ENCODE measurements at regions not wholly inside any gene's neighbourhood (a gene's known extent, or its start where the extent isn't known, plus 50 kb on each side); places are given as distances from the start of the nearest gene placed in this dataset.

DNA sequence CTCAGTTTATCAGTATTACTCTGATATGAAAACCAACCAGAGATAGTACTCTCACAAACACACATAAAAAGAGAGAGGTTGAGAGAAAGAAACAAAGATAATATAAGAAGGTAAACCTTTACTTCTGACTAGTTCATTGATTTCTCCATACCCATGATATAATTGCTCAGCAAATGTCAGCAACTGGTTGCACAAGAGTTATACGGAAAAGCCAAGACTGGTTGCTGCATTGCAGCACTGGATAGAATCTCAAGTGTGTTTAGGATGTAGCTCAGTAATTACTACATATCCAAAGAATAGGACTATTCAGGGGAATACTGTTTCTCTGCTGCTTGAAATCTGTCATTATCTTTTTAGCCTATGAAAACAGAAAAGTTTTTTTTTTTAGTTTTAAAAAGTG, 1332.8 kb downstream of the OLFM4 start:
- ATAC-seq: no peak
- POLR2A ChIA-PET: no interaction called here
- H3K27ac Mint-ChIP-seq: no peak overlapping the region

DNA sequence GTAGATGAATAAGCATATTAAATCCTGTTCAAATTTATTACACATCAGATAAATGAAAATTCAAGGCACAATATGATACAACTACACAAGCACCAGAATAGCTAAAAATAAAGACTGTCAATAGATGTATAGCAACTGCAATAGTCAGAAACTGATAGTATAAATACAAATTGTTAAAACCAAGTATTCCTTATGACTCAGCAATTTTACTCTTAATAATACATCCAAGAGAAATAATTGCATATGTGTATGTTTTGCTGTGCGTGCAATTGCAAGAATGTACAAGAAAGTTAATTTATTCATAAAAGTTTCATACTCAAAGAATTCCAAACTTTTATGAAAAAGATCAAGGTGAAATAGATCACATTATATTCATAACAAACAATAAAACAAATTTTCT, 1338.1 kb downstream of the OLFM4 start:
- ChIA-PET CTCF (no interaction called here), POLR2A (no interaction called here)
- Mint-ChIP-seq H3K9me3 (peaks cover 14% of the 10 kb centered on the region), H3K4me3 (no peak overlapping the region), H3K36me3 (peaks cover 8% of the 10 kb centered on the region), H3K4me1 (peaks cover 9% of the 10 kb centered on the region), H3K27ac (no peak overlapping the region), H3K27me3 (ENCODE audit: low read depth) (no peaks in the 10 kb centered on the region)
- ATAC-seq (no peak), DNase-seq (ENCODE audit: low spot score) (no peak)
- TF ChIP-seq, protein P1, sequence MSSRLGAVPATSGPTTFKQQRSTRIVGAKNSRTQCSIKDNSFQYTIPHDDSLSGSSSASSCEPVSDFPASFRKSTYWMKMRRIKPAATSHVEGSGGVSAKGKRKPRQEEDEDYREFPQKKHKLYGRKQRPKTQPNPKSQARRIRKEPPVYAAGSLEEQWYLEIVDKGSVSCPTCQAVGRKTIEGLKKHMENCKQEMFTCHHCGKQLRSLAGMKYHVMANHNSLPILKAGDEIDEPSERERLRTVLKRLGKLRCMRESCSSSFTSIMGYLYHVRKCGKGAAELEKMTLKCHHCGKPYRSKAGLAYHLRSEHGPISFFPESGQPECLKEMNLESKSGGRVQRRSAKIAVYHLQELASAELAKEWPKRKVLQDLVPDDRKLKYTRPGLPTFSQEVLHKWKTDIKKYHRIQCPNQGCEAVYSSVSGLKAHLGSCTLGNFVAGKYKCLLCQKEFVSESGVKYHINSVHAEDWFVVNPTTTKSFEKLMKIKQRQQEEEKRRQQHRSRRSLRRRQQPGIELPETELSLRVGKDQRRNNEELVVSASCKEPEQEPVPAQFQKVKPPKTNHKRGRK (CRISPR knock-in tag; IDR thresholded peaks at IDR 0.05; ENCODE audit: borderline replicate concordance): no peak
- TF ChIP-seq ZNF416 (CRISPR knock-in tag; IDR thresholded peaks at IDR 0.05) (no peak), JUN (CRISPR knock-in tag; IDR thresholded peaks at IDR 0.05) (no peak), RELA (CRISPR knock-in tag; IDR thresholded peaks at IDR 0.05; ENCODE audit: borderline replicate concordance) (no peak), MXD4 (CRISPR knock-in tag; IDR thresholded peaks at IDR 0.05; ENCODE audit: borderline replicate concordance) (no peak), OVOL2 (CRISPR knock-in tag; IDR thresholded peaks at IDR 0.05; ENCODE audit: borderline replicate concordance) (no peak)
- TF ChIP-seq, protein P2, sequence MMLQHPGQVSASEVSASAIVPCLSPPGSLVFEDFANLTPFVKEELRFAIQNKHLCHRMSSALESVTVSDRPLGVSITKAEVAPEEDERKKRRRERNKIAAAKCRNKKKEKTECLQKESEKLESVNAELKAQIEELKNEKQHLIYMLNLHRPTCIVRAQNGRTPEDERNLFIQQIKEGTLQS (CRISPR knock-in tag; conservative IDR thresholded peaks at IDR 0.05): no peak
- TF ChIP-seq, protein P3, sequence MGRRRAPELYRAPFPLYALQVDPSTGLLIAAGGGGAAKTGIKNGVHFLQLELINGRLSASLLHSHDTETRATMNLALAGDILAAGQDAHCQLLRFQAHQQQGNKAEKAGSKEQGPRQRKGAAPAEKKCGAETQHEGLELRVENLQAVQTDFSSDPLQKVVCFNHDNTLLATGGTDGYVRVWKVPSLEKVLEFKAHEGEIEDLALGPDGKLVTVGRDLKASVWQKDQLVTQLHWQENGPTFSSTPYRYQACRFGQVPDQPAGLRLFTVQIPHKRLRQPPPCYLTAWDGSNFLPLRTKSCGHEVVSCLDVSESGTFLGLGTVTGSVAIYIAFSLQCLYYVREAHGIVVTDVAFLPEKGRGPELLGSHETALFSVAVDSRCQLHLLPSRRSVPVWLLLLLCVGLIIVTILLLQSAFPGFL (CRISPR knock-in tag; IDR thresholded peaks at IDR 0.05; ENCODE audit: borderline replicate concordance): no peak

More for the DNA sequence above, 1332.8 kb downstream of the OLFM4 start:
- no peak overlapping the region for H3K4me3 Mint-ChIP-seq
- no peak for DNase-seq (ENCODE audit: low spot score)
- CTCF ChIA-PET: no interaction called here
- peaks cover 15% of the 10 kb centered on the region for H3K36me3 Mint-ChIP-seq
- TF ChIP-seq GABPB1 (CRISPR knock-in tag; IDR thresholded peaks at IDR 0.05): no peak
- TF ChIP-seq ETV6 (CRISPR knock-in tag; IDR thresholded peaks at IDR 0.05): no peak
- TF ChIP-seq EMX1 (CRISPR knock-in tag; IDR thresholded peaks at IDR 0.05): no peak
- TF ChIP-seq HMGA2 (CRISPR knock-in tag; IDR thresholded peaks at IDR 0.05): no peak
- no peak for TF ChIP-seq ZNF121 (CRISPR knock-in tag; IDR thresholded peaks at IDR 0.05)
- TF ChIP-seq SMAD3 (CRISPR knock-in tag; IDR thresholded peaks at IDR 0.05; ENCODE audit: borderline replicate concordance): no peak
- TF ChIP-seq CREM (CRISPR knock-in tag; IDR thresholded peaks at IDR 0.05): no peak
- no peak for TF ChIP-seq ZNF416 (CRISPR knock-in tag; IDR thresholded peaks at IDR 0.05)
- TF ChIP-seq NR3C1 (CRISPR knock-in tag; conservative IDR thresholded peaks at IDR 0.05; ENCODE audit: low read depth): no peak
- TF ChIP-seq, protein P4, sequence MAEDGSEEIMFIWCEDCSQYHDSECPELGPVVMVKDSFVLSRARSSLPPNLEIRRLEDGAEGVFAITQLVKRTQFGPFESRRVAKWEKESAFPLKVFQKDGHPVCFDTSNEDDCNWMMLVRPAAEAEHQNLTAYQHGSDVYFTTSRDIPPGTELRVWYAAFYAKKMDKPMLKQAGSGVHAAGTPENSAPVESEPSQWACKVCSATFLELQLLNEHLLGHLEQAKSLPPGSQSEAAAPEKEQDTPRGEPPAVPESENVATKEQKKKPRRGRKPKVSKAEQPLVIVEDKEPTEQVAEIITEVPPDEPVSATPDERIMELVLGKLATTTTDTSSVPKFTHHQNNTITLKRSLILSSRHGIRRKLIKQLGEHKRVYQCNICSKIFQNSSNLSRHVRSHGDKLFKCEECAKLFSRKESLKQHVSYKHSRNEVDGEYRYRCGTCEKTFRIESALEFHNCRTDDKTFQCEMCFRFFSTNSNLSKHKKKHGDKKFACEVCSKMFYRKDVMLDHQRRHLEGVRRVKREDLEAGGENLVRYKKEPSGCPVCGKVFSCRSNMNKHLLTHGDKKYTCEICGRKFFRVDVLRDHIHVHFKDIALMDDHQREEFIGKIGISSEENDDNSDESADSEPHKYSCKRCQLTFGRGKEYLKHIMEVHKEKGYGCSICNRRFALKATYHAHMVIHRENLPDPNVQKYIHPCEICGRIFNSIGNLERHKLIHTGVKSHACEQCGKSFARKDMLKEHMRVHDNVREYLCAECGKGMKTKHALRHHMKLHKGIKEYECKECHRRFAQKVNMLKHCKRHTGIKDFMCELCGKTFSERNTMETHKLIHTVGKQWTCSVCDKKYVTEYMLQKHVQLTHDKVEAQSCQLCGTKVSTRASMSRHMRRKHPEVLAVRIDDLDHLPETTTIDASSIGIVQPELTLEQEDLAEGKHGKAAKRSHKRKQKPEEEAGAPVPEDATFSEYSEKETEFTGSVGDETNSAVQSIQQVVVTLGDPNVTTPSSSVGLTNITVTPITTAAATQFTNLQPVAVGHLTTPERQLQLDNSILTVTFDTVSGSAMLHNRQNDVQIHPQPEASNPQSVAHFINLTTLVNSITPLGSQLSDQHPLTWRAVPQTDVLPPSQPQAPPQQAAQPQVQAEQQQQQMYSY (CRISPR knock-in tag; IDR thresholded peaks at IDR 0.05): no peak
- no peak for TF ChIP-seq TP53 (CRISPR knock-in tag; IDR thresholded peaks at IDR 0.05)
- TF ChIP-seq, protein P3 (CRISPR knock-in tag; IDR thresholded peaks at IDR 0.05; ENCODE audit: borderline replicate concordance): no peak
- TF ChIP-seq, protein P5, sequence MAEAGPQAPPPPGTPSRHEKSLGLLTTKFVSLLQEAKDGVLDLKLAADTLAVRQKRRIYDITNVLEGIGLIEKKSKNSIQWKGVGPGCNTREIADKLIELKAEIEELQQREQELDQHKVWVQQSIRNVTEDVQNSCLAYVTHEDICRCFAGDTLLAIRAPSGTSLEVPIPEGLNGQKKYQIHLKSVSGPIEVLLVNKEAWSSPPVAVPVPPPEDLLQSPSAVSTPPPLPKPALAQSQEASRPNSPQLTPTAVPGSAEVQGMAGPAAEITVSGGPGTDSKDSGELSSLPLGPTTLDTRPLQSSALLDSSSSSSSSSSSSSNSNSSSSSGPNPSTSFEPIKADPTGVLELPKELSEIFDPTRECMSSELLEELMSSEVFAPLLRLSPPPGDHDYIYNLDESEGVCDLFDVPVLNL (CRISPR knock-in tag; IDR thresholded peaks at IDR 0.05; ENCODE audit: borderline replicate concordance, low read depth): no peak
- TF ChIP-seq, protein P6, sequence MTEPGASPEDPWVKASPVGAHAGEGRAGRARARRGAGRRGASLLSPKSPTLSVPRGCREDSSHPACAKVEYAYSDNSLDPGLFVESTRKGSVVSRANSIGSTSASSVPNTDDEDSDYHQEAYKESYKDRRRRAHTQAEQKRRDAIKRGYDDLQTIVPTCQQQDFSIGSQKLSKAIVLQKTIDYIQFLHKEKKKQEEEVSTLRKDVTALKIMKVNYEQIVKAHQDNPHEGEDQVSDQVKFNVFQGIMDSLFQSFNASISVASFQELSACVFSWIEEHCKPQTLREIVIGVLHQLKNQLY (CRISPR knock-in tag; IDR thresholded peaks at IDR 0.05): no peak
- TF ChIP-seq JAZF1 (CRISPR knock-in tag; IDR thresholded peaks at IDR 0.05): no peak
- no peaks in the 10 kb centered on the region for H3K27me3 Mint-ChIP-seq (ENCODE audit: low read depth)
- peaks cover 27% of the 10 kb centered on the region for H3K4me1 Mint-ChIP-seq
- peaks cover 14% of the 10 kb centered on the region for H3K9me3 Mint-ChIP-seq
